HEK293 (cell line): ENCODE measurements at regions not wholly inside any gene's neighbourhood (a gene's known extent, or its start where the extent isn't known, plus 50 kb on each side); places are given as distances from the start of the nearest gene placed in this dataset.

ENCODE experiments used
- CTCF ChIA-PET: fragments of 350-600 bp; formaldehyde crosslinking; extraction: SDS; loops from one replicate; lab custom pipeline; 2021; ENCODE audit warnings: antibody characterized with exemption; lab: Yijun Ruan, JAX
- POLR2A ChIA-PET: fragments of 300-600 bp; formaldehyde crosslinking; extraction: SDS; loops from one replicate; lab custom pipeline; 2020; ENCODE audit warnings: antibody characterized with exemption, inconsistent platforms; lab: Yijun Ruan, JAX
- H3K27ac ChIP-seq: fragments of 200-500 bp; sonication (Bioruptor generic); 2 replicates; pipeline ENCODE4 v1.5.1; 2014; ENCODE audit warnings: low read depth, low read length, control low read depth, inconsistent platforms; ENCODE audit errors: extremely low read depth
- H3K36me3 ChIP-seq, 2 experiments: fragments of 200-500 bp in 1 of 2; sonication (Bioruptor generic) in 1 of 2; 1 replicate in 1 of 2; 2 replicates in 1 of 2; pipeline ENCODE4 v1.5.1; 2014 to 2017; ENCODE audit warnings: inconsistent platforms in 2 of 2, low read length in 2 of 2; ENCODE audit not compliant: control insufficient read depth in 2 of 2, insufficient read depth in 1 of 2
- H3K4me1 ChIP-seq: fragments of 200-500 bp; sonication (Bioruptor generic); 2 replicates; pipeline ENCODE4 v1.5.1; 2014; ENCODE audit warnings: mild to moderate bottlenecking, low read length, inconsistent platforms; ENCODE audit not compliant: control insufficient read depth, insufficient read depth
- H3K4me3 ChIP-seq: 2 replicates; pipeline ENCODE4 v1.5.1; 2011; ENCODE audit warnings: low read depth, mild to moderate bottlenecking, control low read depth, low read length, moderate library complexity
- H3K9me3 ChIP-seq: fragments of 200-500 bp; sonication (Bioruptor generic); 2 replicates; pipeline ENCODE4 v1.5.1; 2014; ENCODE audit warnings: low read depth, low read length, inconsistent platforms; ENCODE audit not compliant: control insufficient read depth, insufficient read depth
- IKZF3 ChIP-seq: fragments of 450-650 bp; IDR thresholded peaks from 2 replicates; pipeline ENCODE4 v1.5.0; 2018; ENCODE audit warnings: missing biosample characterization, mild to moderate bottlenecking, missing genetic modification characterization, moderate library complexity
- ZFP37 ChIP-seq: fragments of 450-650 bp; formaldehyde crosslinking; IDR thresholded peaks from 2 replicates; pipeline ENCODE4 v1.5.1; 2016; ENCODE audit warnings: missing biosample characterization, missing genetic modification characterization
- ZNF202 ChIP-seq: fragments of 450-650 bp; formaldehyde crosslinking; IDR thresholded peaks from 2 replicates; pipeline ENCODE4 v1.5.1; 2016; ENCODE audit warnings: missing biosample characterization, missing genetic modification characterization, borderline replicate concordance
- ZNF366 ChIP-seq: fragments of 450-650 bp; formaldehyde crosslinking; conservative IDR thresholded peaks from 2 replicates; pipeline ENCODE4 v1.5.1; 2016; ENCODE audit warnings: missing biosample characterization, missing genetic modification characterization
- ZNF394 ChIP-seq: fragments of 450-650 bp; formaldehyde crosslinking; IDR thresholded peaks from 2 replicates; pipeline ENCODE4 v1.5.1; 2016; ENCODE audit warnings: missing biosample characterization, missing genetic modification characterization, mild to moderate bottlenecking, moderate library complexity, borderline replicate concordance
- ZNF423 ChIP-seq: fragments of 450-650 bp; formaldehyde crosslinking; IDR thresholded peaks from 2 replicates; pipeline ENCODE4 v1.5.1; 2016; ENCODE audit warnings: missing biosample characterization, missing genetic modification characterization
- ZNF555 ChIP-seq: fragments of 450-650 bp; formaldehyde crosslinking; conservative IDR thresholded peaks from 2 replicates; pipeline ENCODE4 v1.5.1; 2017; ENCODE audit warnings: missing biosample characterization, mild to moderate bottlenecking, missing genetic modification characterization, inconsistent platforms
- ZNF629 ChIP-seq: fragments of 450-650 bp; formaldehyde crosslinking; IDR thresholded peaks from 2 replicates; pipeline ENCODE4 v1.5.1; 2017; ENCODE audit warnings: missing biosample characterization, missing genetic modification characterization
- ZNF670 ChIP-seq: fragments of 450-650 bp; formaldehyde crosslinking; IDR thresholded peaks from 2 replicates; pipeline ENCODE4 v1.5.1; 2016; ENCODE audit warnings: missing biosample characterization, missing genetic modification characterization, low read depth
- ZNF701 ChIP-seq: fragments of 450-650 bp; formaldehyde crosslinking; IDR thresholded peaks from 2 replicates; pipeline ENCODE4 v1.5.1; 2016; ENCODE audit warnings: missing biosample characterization, missing genetic modification characterization
- ZNF747 ChIP-seq: fragments of 450-650 bp; formaldehyde crosslinking; IDR thresholded peaks from 2 replicates; pipeline ENCODE4 v1.5.1; 2016; ENCODE audit warnings: missing biosample characterization, missing genetic modification characterization
- TF ChIP-seq, protein P1 (sequence below): fragments of 450-650 bp; formaldehyde crosslinking; IDR thresholded peaks from 2 replicates; pipeline ENCODE4 v1.5.1; 2016; ENCODE audit warnings: missing biosample characterization, missing genetic modification characterization
- TF ChIP-seq, protein P2 (sequence below): fragments of 450-650 bp; formaldehyde crosslinking; IDR thresholded peaks from 2 replicates; pipeline ENCODE4 v1.5.1; 2017; ENCODE audit warnings: missing biosample characterization, missing genetic modification characterization
- TF ChIP-seq, protein P3 (sequence below): fragments of 450-650 bp; formaldehyde crosslinking; IDR thresholded peaks from 2 replicates; pipeline ENCODE4 v1.5.1; 2016; ENCODE audit warnings: missing biosample characterization, missing genetic modification characterization, borderline replicate concordance

DNA sequence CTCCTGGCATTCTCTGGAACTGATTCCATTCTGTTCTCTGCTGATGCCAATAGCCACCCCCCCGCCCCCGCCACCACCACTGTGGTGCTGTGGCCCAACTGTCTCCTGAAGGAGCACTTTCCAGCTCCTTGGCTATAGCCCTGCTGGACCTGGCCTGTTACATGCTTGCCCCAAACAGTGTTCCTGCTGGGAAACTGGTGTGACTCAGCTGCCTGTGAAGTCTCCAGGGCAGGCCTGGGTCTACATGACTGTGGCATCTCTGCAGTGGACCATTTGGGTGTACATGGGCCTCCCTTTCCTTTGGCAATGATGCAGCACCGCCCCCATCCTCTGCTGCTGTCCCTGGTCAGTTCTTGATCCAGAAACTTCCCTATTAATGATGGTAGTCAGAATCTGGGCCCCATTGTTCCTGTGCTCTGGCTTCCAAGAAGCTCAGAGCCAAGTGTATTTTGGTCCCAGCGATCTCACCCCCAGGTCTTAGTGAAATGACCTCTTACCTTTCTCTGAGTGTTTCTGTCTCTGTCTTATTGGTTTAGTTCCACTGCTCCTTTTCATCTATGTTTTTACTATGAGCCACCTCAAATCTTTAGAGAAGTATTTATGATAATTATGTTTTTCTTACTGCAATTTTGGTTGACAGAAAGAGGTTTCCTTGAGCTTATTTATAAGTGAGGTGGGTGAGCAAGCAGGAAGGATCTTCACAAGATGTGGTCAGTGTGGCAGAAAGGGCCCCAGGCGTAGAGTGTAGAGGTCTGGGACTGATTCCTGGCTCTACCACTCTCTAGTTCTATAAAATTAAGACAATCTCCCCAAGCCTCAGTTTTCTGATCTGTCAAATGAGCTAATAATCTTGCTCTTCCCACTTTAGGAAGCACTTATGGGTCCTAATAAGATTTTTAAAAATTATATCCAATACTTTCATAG, 210.7 kb upstream of the EOLA2 start:
- no peak overlapping the region for H3K4me3 ChIP-seq
- no peaks in the 10 kb centered on the region for H3K36me3 ChIP-seq
- CTCF ChIA-PET: interaction anchor here (0.8 kb wide), 1 partner anchor 199 kb away, joined by 3 read pairs; no protein-coding TSS in a partner anchor
- POLR2A ChIA-PET: no interaction called here
- TF ChIP-seq ZNF747 (tag by site-specific recombination): no peak
- TF ChIP-seq ZNF423 (tag by site-specific recombination): no peak
- TF ChIP-seq ZNF670 (tag by site-specific recombination): no peak
- TF ChIP-seq ZNF701 (tag by site-specific recombination): no peak
- TF ChIP-seq, protein P1, sequence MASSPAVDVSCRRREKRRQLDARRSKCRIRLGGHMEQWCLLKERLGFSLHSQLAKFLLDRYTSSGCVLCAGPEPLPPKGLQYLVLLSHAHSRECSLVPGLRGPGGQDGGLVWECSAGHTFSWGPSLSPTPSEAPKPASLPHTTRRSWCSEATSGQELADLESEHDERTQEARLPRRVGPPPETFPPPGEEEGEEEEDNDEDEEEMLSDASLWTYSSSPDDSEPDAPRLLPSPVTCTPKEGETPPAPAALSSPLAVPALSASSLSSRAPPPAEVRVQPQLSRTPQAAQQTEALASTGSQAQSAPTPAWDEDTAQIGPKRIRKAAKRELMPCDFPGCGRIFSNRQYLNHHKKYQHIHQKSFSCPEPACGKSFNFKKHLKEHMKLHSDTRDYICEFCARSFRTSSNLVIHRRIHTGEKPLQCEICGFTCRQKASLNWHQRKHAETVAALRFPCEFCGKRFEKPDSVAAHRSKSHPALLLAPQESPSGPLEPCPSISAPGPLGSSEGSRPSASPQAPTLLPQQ: no peak
- no peak for TF ChIP-seq ZNF555 (tag by site-specific recombination)
- TF ChIP-seq ZNF366: no peak
- TF ChIP-seq ZNF394 (tag by site-specific recombination): no peak
- no peak for TF ChIP-seq ZNF202
- TF ChIP-seq, protein P2, sequence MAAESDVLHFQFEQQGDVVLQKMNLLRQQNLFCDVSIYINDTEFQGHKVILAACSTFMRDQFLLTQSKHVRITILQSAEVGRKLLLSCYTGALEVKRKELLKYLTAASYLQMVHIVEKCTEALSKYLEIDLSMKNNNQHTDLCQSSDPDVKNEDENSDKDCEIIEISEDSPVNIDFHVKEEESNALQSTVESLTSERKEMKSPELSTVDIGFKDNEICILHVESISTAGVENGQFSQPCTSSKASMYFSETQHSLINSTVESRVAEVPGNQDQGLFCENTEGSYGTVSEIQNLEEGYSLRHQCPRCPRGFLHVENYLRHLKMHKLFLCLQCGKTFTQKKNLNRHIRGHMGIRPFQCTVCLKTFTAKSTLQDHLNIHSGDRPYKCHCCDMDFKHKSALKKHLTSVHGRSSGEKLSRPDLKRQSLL (tag by site-specific recombination): no peak
- TF ChIP-seq, protein P3, sequence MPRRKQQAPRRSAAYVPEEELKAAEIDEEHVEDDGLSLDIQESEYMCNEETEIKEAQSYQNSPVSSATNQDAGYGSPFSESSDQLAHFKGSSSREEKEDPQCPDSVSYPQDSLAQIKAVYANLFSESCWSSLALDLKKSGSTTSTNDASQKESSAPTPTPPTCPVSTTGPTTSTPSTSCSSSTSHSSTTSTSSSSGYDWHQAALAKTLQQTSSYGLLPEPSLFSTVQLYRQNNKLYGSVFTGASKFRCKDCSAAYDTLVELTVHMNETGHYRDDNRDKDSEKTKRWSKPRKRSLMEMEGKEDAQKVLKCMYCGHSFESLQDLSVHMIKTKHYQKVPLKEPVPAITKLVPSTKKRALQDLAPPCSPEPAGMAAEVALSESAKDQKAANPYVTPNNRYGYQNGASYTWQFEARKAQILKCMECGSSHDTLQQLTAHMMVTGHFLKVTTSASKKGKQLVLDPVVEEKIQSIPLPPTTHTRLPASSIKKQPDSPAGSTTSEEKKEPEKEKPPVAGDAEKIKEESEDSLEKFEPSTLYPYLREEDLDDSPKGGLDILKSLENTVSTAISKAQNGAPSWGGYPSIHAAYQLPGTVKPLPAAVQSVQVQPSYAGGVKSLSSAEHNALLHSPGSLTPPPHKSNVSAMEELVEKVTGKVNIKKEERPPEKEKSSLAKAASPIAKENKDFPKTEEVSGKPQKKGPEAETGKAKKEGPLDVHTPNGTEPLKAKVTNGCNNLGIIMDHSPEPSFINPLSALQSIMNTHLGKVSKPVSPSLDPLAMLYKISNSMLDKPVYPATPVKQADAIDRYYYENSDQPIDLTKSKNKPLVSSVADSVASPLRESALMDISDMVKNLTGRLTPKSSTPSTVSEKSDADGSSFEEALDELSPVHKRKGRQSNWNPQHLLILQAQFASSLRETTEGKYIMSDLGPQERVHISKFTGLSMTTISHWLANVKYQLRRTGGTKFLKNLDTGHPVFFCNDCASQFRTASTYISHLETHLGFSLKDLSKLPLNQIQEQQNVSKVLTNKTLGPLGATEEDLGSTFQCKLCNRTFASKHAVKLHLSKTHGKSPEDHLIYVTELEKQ (tag by site-specific recombination): no peak
- no peaks in the 10 kb centered on the region for H3K4me1 ChIP-seq
- no peaks in the 10 kb centered on the region for H3K9me3 ChIP-seq
- no peak overlapping the region for H3K27ac ChIP-seq

DNA sequence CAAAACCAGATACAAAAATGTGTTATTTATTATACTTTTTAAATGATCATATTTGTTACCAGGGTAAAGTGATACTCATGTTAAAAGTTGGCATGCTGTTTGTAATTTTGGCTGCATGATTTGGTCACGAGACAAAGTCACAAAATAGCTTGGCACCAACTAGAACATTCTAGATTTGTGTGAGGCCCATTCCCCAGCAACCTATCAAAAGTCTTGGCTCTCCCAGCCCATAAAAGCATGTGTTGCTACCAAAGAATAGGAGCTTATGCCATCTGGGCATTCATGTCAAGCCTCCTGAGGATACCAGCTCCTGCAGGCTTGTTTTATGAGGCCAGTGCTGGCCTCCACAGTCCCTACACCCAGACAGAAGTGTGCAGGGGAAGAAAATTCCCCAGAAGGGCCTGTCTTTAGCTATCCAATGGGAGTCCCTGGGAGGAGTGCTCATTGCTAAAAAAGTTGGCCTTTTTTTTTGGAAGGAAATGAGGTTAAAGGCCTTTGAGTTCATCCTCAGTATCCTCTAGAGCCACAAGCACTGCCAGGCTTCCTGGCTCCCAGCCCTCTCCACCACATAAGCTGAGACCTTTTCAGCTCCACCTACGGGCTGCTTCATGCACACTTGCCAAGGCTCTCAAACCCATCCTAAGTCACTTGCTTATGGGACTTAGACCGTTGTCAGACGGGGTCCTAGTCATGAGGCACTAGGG, 211.9 kb upstream of the EOLA2 start:
- TF ChIP-seq, protein P1: no peak
- TF ChIP-seq ZNF629 (tag by site-specific recombination) (no peak), ZFP37 (tag by site-specific recombination) (no peak), IKZF3 (no peak)
- peaks cover under 1% of the 10 kb centered on the region; the same call in 1 of the 2 replicates for H3K4me1 ChIP-seq
- ChIA-PET CTCF (interaction anchor here (0.8 kb wide), 1 partner anchor 201 kb away, joined by 3 read pairs; no protein-coding TSS in a partner anchor), POLR2A (no interaction called here)
- no peaks in the 10 kb centered on the region for H3K9me3 ChIP-seq
- no peak overlapping the region for H3K4me3 ChIP-seq
- H3K27ac ChIP-seq: no peak overlapping the region
- no peaks in the 10 kb centered on the region for H3K36me3 ChIP-seq
